ENCODE measurements at regions not wholly inside any gene's neighbourhood (a gene's known extent, or its start where the extent isn't known, plus 50 kb on each side); places are given as distances from the start of the nearest gene placed in this dataset.
A peak's percentile ranks its signal among the peaks of the same experiment; 100 is the strongest.

GRCh38 chr1:101698681-101699080 is 298.0 kb downstream of the OLFM3 start:
- DNase-seq (ENCODE audit: low read depth), result no peak

GRCh38 chr1:101704895-101705294 is 291.8 kb downstream of the OLFM3 start:
- no peak for DNase-seq (ENCODE audit: low read depth)

GRCh38 chr1:101706366-101706765 is 290.4 kb downstream of the OLFM3 start:
- no peak for DNase-seq (ENCODE audit: low read depth)

GRCh38 chr1:101709721-101710120 is 287.0 kb downstream of the OLFM3 start:
- DNase-seq (ENCODE audit: low read depth), result no peak

GRCh38 chr1:101713760-101714159 is 283.0 kb downstream of the OLFM3 start:
- no peak for DNase-seq (ENCODE audit: low read depth)

- no peak for DNase-seq (ENCODE audit: low read depth)
Measured at GRCh38 chr1:101723415-101723814, 273.3 kb downstream of the OLFM3 start.

GRCh38 chr1:101728029-101728428 is 268.7 kb downstream of the OLFM3 start:
- DNase-seq (ENCODE audit: low read depth), result no peak

GRCh38 chr1:101730559-101730958 is 266.2 kb downstream of the OLFM3 start:
- DNase-seq (ENCODE audit: low read depth), result no peak

- DNase-seq (ENCODE audit: low read depth), result no peak
Measured at GRCh38 chr1:101732261-101732660, 264.5 kb downstream of the OLFM3 start.

GRCh38 chr1:101733340-101733739 is 263.4 kb downstream of the OLFM3 start:
- DNase-seq (ENCODE audit: low read depth), result no peak

GRCh38 chr1:101738475-101738874 is 258.3 kb downstream of the OLFM3 start:
- DNase-seq (ENCODE audit: low read depth), result peak; percentile 60

GRCh38 chr1:101739146-101739545 is 257.6 kb downstream of the OLFM3 start:
- DNase-seq (ENCODE audit: low read depth), result no peak

- no peak for DNase-seq (ENCODE audit: low read depth)
Measured at GRCh38 chr1:101739826-101740330, 256.8 kb downstream of the OLFM3 start.

- DNase-seq (ENCODE audit: low read depth), result no peak
Measured at GRCh38 chr1:101741910-101742309, 254.8 kb downstream of the OLFM3 start.

GRCh38 chr1:101742509-101742908 is 254.2 kb downstream of the OLFM3 start:
- no peak for DNase-seq (ENCODE audit: low read depth)

- no peak for DNase-seq (ENCODE audit: low read depth)
Measured at GRCh38 chr1:101745551-101746270, 251.0 kb downstream of the OLFM3 start.

- DNase-seq (ENCODE audit: low read depth), result no peak
Measured at GRCh38 chr1:101748077-101748476, 248.6 kb downstream of the OLFM3 start.

Data from stromal cell of bone marrow (primary cell).